ENCODE measurements at regions not wholly inside any gene's neighbourhood (a gene's known extent, or its start where the extent isn't known, plus 50 kb on each side); places are given as distances from the start of the nearest gene placed in this dataset.

DNA sequence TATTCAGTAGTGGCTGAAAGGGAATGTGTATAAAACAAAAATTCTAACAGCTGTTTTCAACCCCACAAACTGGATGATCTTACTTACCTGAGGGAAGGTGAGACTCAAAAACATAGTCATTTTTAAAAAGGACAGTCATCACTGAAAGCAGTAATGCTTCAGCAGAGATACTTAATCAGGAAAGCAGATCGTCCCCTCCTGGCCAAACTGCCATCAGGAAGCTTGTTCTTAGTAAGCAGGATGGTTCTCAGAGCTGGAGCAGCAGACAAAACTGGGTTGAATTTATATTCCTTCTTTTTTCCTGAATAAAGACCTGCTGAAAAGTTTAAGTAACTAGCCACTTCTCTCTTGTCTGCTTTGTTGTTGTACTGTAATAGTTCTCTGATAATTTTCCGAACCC, 1156.5 kb downstream of the OLFM4 start:
- TF ChIP-seq, protein P1, sequence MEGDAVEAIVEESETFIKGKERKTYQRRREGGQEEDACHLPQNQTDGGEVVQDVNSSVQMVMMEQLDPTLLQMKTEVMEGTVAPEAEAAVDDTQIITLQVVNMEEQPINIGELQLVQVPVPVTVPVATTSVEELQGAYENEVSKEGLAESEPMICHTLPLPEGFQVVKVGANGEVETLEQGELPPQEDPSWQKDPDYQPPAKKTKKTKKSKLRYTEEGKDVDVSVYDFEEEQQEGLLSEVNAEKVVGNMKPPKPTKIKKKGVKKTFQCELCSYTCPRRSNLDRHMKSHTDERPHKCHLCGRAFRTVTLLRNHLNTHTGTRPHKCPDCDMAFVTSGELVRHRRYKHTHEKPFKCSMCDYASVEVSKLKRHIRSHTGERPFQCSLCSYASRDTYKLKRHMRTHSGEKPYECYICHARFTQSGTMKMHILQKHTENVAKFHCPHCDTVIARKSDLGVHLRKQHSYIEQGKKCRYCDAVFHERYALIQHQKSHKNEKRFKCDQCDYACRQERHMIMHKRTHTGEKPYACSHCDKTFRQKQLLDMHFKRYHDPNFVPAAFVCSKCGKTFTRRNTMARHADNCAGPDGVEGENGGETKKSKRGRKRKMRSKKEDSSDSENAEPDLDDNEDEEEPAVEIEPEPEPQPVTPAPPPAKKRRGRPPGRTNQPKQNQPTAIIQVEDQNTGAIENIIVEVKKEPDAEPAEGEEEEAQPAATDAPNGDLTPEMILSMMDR (conservative IDR thresholded peaks at IDR 0.05; ENCODE audit: low read depth, low read length): no peak
- TF ChIP-seq EZH2 (IDR thresholded peaks at IDR 0.05; ENCODE audit: low read length, unreplicated experiment): no peak

Data from PC-3 (cell line).